ENCODE measurements at regions not wholly inside any gene's neighbourhood (a gene's known extent, or its start where the extent isn't known, plus 50 kb on each side); places are given as distances from the start of the nearest gene placed in this dataset.

DNA sequence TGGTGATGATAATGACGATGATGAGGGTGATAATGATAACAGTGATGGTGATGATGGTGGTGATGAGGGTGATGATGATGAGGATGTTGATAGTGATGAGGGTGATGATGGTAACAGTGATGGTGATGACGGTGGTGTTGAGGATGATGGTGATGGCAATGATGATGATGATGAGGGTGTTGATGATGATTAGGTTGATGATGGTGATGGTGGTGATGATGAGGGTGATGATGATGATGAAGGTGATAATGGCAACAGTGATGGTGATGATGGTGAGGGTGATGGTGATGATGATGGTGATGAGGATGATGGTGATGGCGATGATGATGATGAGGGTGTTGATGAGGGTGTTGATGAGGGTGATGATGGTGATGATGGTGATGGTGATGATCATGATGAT lies 93.8 kb upstream of the ZNF469 start:
- Mint-ChIP-seq H3K36me3 (ENCODE audit: low read depth, unreplicated experiment) (no peaks in the 10 kb centered on the region), H3K27me3 (ENCODE audit: unreplicated experiment) (peaks cover 9% of the 10 kb centered on the region), H3K4me1 (ENCODE audit: unreplicated experiment) (no peaks in the 10 kb centered on the region), H3K9me3 (ENCODE audit: unreplicated experiment) (no peaks in the 10 kb centered on the region), H3K27ac (ENCODE audit: unreplicated experiment) (no peak overlapping the region), H3K4me3 (ENCODE audit: unreplicated experiment) (no peak overlapping the region)
- TF ChIP-seq, protein P1, sequence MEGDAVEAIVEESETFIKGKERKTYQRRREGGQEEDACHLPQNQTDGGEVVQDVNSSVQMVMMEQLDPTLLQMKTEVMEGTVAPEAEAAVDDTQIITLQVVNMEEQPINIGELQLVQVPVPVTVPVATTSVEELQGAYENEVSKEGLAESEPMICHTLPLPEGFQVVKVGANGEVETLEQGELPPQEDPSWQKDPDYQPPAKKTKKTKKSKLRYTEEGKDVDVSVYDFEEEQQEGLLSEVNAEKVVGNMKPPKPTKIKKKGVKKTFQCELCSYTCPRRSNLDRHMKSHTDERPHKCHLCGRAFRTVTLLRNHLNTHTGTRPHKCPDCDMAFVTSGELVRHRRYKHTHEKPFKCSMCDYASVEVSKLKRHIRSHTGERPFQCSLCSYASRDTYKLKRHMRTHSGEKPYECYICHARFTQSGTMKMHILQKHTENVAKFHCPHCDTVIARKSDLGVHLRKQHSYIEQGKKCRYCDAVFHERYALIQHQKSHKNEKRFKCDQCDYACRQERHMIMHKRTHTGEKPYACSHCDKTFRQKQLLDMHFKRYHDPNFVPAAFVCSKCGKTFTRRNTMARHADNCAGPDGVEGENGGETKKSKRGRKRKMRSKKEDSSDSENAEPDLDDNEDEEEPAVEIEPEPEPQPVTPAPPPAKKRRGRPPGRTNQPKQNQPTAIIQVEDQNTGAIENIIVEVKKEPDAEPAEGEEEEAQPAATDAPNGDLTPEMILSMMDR (IDR thresholded peaks at IDR 0.05; ENCODE audit: unreplicated experiment), result no peak
- DNase-seq (ENCODE audit: low spot score), result no peak

GRCh38 chr16:88289561-88289960 lies 93.2 kb upstream of the ZNF469 start:
- H3K9me3 Mint-ChIP-seq (ENCODE audit: unreplicated experiment), result no peaks in the 10 kb centered on the region
- TF ChIP-seq, protein P1 (IDR thresholded peaks at IDR 0.05; ENCODE audit: unreplicated experiment), result no peak
- no peaks in the 10 kb centered on the region for H3K36me3 Mint-ChIP-seq (ENCODE audit: low read depth, unreplicated experiment)
- peaks cover 9% of the 10 kb centered on the region for H3K27me3 Mint-ChIP-seq (ENCODE audit: unreplicated experiment)
- H3K4me3 Mint-ChIP-seq (ENCODE audit: unreplicated experiment), result no peak overlapping the region
- DNase-seq (ENCODE audit: low spot score), result no peak
- H3K27ac Mint-ChIP-seq (ENCODE audit: unreplicated experiment), result no peak overlapping the region
- no peaks in the 10 kb centered on the region for H3K4me1 Mint-ChIP-seq (ENCODE audit: unreplicated experiment)

DNA sequence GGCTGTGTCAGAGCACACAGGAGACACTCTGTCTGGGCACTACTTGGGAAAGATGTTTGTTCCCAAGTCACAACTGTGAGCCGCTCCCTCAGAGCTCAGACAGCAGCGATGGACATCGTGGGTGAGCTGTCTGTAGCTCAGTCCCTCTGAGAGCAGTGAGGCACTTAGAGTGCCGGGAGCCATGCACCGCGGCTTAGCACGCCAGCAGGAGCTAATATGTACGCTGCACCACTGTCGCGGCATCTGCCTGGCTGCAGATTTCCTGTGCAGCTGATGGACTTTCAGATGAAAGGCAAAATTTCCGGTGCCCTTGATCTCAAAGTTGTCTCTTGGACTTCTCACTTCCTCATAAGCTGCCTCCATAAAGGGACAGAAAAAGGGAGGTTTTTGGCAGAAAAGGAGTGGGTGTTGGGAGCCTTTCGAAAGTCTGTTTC lies 92.8 kb upstream of the ZNF469 start:
- DNase-seq (ENCODE audit: low spot score), result no peak
- H3K36me3 Mint-ChIP-seq (ENCODE audit: low read depth, unreplicated experiment), result no peaks in the 10 kb centered on the region
- TF ChIP-seq, protein P1 (IDR thresholded peaks at IDR 0.05; ENCODE audit: unreplicated experiment), result no peak
- no peak overlapping the region for H3K27ac Mint-ChIP-seq (ENCODE audit: unreplicated experiment)
- no peaks in the 10 kb centered on the region for H3K4me1 Mint-ChIP-seq (ENCODE audit: unreplicated experiment)
- H3K4me3 Mint-ChIP-seq (ENCODE audit: unreplicated experiment), result no peak overlapping the region
- H3K9me3 Mint-ChIP-seq (ENCODE audit: unreplicated experiment), result no peaks in the 10 kb centered on the region
- H3K27me3 Mint-ChIP-seq (ENCODE audit: unreplicated experiment), result peaks cover 9% of the 10 kb centered on the region

- TF ChIP-seq, protein P1 (IDR thresholded peaks at IDR 0.05; ENCODE audit: unreplicated experiment), result no peak
- H3K9me3 Mint-ChIP-seq (ENCODE audit: unreplicated experiment), result no peaks in the 10 kb centered on the region
- DNase-seq (ENCODE audit: low spot score), result no peak
- H3K4me1 Mint-ChIP-seq (ENCODE audit: unreplicated experiment), result no peaks in the 10 kb centered on the region
- H3K36me3 Mint-ChIP-seq (ENCODE audit: low read depth, unreplicated experiment), result no peaks in the 10 kb centered on the region
- peaks cover 6% of the 10 kb centered on the region for H3K27me3 Mint-ChIP-seq (ENCODE audit: unreplicated experiment)
- H3K27ac Mint-ChIP-seq (ENCODE audit: unreplicated experiment), result no peak overlapping the region
- H3K4me3 Mint-ChIP-seq (ENCODE audit: unreplicated experiment), result no peak overlapping the region
These were observed 91.6 kb upstream of the ZNF469 start for GRCh38 chr16:88290850-88291830.
